Activated CD4-positive, CD25-positive, alpha-beta regulatory T cell treated with anti-CD3 and anti-CD28 coated beads, Interleukin-2, amount 50 U/mL, for 24 hours (primary cell): ENCODE measurements at regions not wholly inside any gene's neighbourhood (a gene's known extent, or its start where the extent isn't known, plus 50 kb on each side); places are given as distances from the start of the nearest gene placed in this dataset.
A peak's percentile ranks its signal among the peaks of the same experiment; 100 is the strongest.
"Not testable (repeated sequence)": the region's sequence is repeated elsewhere in the genome, so short reads cannot be mapped to it uniquely, and the experiment has no call there.

Experiments used
- ATAC-seq, 2 donors: fragments of 150-1000 bp; cut with Tn5 transposase; one replicate each; pipeline ENCODE4 v1.10.0; 2021; ENCODE audit warnings: mild to moderate bottlenecking in 1 of 2, moderate library complexity in 1 of 2

- ATAC-seq, result no peak
Observed at GRCh38 chr13:48808683-48809082, 155.0 kb downstream of the CYSLTR2 start.

- ATAC-seq, result peak in 1 of 2 donors; percentile 21
Observed at GRCh38 chr13:48810013-48810412, 156.3 kb downstream of the CYSLTR2 start.

GRCh38 chr13:48813518-48813917 is 159.8 kb downstream of the CYSLTR2 start:
- ATAC-seq, result no peak

- ATAC-seq, result no peak
Observed at GRCh38 chr13:48816700-48817099, 159.0 kb upstream of the FNDC3A start.

- peak; percentile 44 to 60 for ATAC-seq
Observed at GRCh38 chr13:48817166-48817802, 158.4 kb upstream of the FNDC3A start.

GRCh38 chr13:48818495-48819356 is 157.0 kb upstream of the FNDC3A start:
- no peak for ATAC-seq

- no peak for ATAC-seq
Observed at GRCh38 chr13:48819376-48819775, 156.3 kb upstream of the FNDC3A start.

GRCh38 chr13:48819899-48820298 is 155.8 kb upstream of the FNDC3A start:
- ATAC-seq, result no peak

- not testable (repeated sequence) for ATAC-seq
Observed at GRCh38 chr13:48823526-48823925, 152.2 kb upstream of the FNDC3A start.

- ATAC-seq, result no peak
Observed at GRCh38 chr13:48826039-48826438, 149.7 kb upstream of the FNDC3A start.

- not testable (repeated sequence) for ATAC-seq
Observed at GRCh38 chr13:48826922-48827454, 148.7 kb upstream of the FNDC3A start.

- ATAC-seq, result peak; percentile 28 to 35
Observed at GRCh38 chr13:48827709-48828108, 148.0 kb upstream of the FNDC3A start.

- peak; percentile 80 to 85 for ATAC-seq
Observed at GRCh38 chr13:48828962-48829411, 146.7 kb upstream of the FNDC3A start.

GRCh38 chr13:48829536-48829935 is 146.2 kb upstream of the FNDC3A start:
- peak; percentile 25 to 31 for ATAC-seq

GRCh38 chr13:48831248-48831647 is 144.5 kb upstream of the FNDC3A start:
- no peak for ATAC-seq

GRCh38 chr13:48833412-48833811 is 142.3 kb upstream of the FNDC3A start:
- no peak for ATAC-seq

- not testable (repeated sequence) for ATAC-seq
Observed at GRCh38 chr13:48835326-48835725, 140.4 kb upstream of the FNDC3A start.

- no peak for ATAC-seq
Observed at GRCh38 chr13:48838193-48838973, 137.3 kb upstream of the FNDC3A start.

- ATAC-seq, result no peak
Observed at GRCh38 chr13:48839171-48839570, 136.5 kb upstream of the FNDC3A start.

- no peak for ATAC-seq
Observed at GRCh38 chr13:48840366-48840765, 135.3 kb upstream of the FNDC3A start.

- no peak for ATAC-seq
Observed at GRCh38 chr13:48842316-48842715, 133.4 kb upstream of the FNDC3A start.

- no peak for ATAC-seq
Observed at GRCh38 chr13:48843630-48844380, 131.9 kb upstream of the FNDC3A start.
